HG03066 (cell line): ENCODE measurements at regions not wholly inside any gene's neighbourhood (a gene's known extent, or its start where the extent isn't known, plus 50 kb on each side); places are given as distances from the start of the nearest gene placed in this dataset.

Experiments used
- ATAC-seq: cut with Tn5 transposase; IDR thresholded peaks from one replicate; pipeline ENCODE4 v1.9.1; 2021; ENCODE audit warnings: low read depth; ENCODE audit not compliant: unreplicated experiment

- ATAC-seq: no peak
Measured at GRCh38 chr2:111716905-111717775, 166.9 kb downstream of the ANAPC1 start.
